SK-N-SH (cell line): ENCODE measurements at regions not wholly inside any gene's neighbourhood (a gene's known extent, or its start where the extent isn't known, plus 50 kb on each side); places are given as distances from the start of the nearest gene placed in this dataset.

Experiments
- ELF1 ChIP-seq: IDR thresholded peaks from 2 replicates; pipeline ENCODE4 v1.4.0; 2012
- EP300 ChIP-seq, 2 experiments: IDR thresholded peaks; 2 replicates each; pipeline versions ENCODE4 v1.4.0 to v1.6.1; 2012; ENCODE audit warnings: borderline replicate concordance in 1 of 2, low read depth in 1 of 2, low read length in 1 of 2
- EZH2phosphoT487 ChIP-seq: fragments of 200-600 bp; sonication (generic); IDR thresholded peaks from 2 replicates; pipeline ENCODE4 v1.6.1; 2017; ENCODE audit warnings: low read depth, mixed run types, mild to moderate bottlenecking, antibody characterized with exemption, moderate library complexity, borderline replicate concordance
- FOXJ3 ChIP-seq: sonication (generic); formaldehyde crosslinking; IDR thresholded peaks from 2 replicates; pipeline ENCODE4 v1.5.1; 2020; ENCODE audit warnings: mild to moderate bottlenecking, missing genetic modification reagents
- MAX ChIP-seq: IDR thresholded peaks from 2 replicates; pipeline ENCODE4 v1.4.0; 2012; ENCODE audit warnings: low read depth
- POLR2AphosphoS5 ChIP-seq: IDR thresholded peaks from 2 replicates; pipeline ENCODE4 v1.6.1; 2012; ENCODE audit warnings: low read depth, low read length
- RAD21 ChIP-seq: IDR thresholded peaks from 2 replicates; pipeline ENCODE4 v1.6.1; 2012; ENCODE audit warnings: mild to moderate bottlenecking, low read length
- RCOR1 ChIP-seq: fragments of 150-350 bp; IDR thresholded peaks from 2 replicates; pipeline ENCODE4 v1.6.1; 2017; ENCODE audit warnings: antibody characterized with exemption, low read length
- SIN3A ChIP-seq: IDR thresholded peaks from 2 replicates; pipeline ENCODE4 v1.6.1; 2012; ENCODE audit warnings: low read depth, mild to moderate bottlenecking, low read length, moderate library complexity, borderline replicate concordance
- SMC3 ChIP-seq: IDR thresholded peaks from 2 replicates; pipeline ENCODE4 v1.6.1; 2012; ENCODE audit warnings: low read depth, low read length, improper control_type of control experiment
- TF ChIP-seq, protein P1 (sequence below): fragments of 200-600 bp; sonication (generic); IDR thresholded peaks from 2 replicates; pipeline ENCODE4 v1.6.1; 2017; ENCODE audit warnings: antibody characterized with exemption, mild to moderate bottlenecking, moderate library complexity
- TF ChIP-seq, protein P2 (sequence below): IDR thresholded peaks from 2 replicates; pipeline ENCODE4 v1.6.1; 2012; ENCODE audit warnings: mild to moderate bottlenecking, low read depth, low read length, moderate library complexity

DNA sequence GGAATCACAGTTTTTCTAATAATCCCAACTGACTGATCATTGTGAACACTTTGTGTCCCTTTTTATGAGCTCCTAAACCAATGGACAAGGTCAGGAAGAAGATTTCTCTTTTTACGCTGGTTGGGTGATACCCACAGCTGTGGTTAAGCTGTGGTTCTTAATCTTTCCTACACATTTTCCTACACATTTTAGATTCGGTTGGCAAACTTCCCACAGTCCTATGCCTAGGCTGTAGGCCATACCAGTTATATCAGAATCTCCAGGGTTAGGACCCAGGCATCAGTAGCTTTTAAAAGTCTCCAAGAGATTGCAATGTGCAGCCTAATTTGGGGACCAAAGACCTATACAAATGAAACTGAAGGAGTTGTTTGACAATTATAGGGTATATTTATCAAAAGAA is 203.0 kb downstream of the SP3 start:
- TF ChIP-seq, protein P1, sequence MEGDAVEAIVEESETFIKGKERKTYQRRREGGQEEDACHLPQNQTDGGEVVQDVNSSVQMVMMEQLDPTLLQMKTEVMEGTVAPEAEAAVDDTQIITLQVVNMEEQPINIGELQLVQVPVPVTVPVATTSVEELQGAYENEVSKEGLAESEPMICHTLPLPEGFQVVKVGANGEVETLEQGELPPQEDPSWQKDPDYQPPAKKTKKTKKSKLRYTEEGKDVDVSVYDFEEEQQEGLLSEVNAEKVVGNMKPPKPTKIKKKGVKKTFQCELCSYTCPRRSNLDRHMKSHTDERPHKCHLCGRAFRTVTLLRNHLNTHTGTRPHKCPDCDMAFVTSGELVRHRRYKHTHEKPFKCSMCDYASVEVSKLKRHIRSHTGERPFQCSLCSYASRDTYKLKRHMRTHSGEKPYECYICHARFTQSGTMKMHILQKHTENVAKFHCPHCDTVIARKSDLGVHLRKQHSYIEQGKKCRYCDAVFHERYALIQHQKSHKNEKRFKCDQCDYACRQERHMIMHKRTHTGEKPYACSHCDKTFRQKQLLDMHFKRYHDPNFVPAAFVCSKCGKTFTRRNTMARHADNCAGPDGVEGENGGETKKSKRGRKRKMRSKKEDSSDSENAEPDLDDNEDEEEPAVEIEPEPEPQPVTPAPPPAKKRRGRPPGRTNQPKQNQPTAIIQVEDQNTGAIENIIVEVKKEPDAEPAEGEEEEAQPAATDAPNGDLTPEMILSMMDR = no peak
- TF ChIP-seq RCOR1 (no peak), ELF1 (no peak), FOXJ3 (CRISPR knock-in tag) (no peak), MAX (no peak), EP300 (IDR thresholded peaks at IDR 0.05; ENCODE audit: borderline replicate concordance in 1 of 2, low read depth in 1 of 2, low read length in 1 of 2) (no peak), POLR2AphosphoS5 (no peak), SIN3A (no peak), EZH2phosphoT487 (no peak), SMC3 (no peak), RAD21 (no peak)
- TF ChIP-seq, protein P2, sequence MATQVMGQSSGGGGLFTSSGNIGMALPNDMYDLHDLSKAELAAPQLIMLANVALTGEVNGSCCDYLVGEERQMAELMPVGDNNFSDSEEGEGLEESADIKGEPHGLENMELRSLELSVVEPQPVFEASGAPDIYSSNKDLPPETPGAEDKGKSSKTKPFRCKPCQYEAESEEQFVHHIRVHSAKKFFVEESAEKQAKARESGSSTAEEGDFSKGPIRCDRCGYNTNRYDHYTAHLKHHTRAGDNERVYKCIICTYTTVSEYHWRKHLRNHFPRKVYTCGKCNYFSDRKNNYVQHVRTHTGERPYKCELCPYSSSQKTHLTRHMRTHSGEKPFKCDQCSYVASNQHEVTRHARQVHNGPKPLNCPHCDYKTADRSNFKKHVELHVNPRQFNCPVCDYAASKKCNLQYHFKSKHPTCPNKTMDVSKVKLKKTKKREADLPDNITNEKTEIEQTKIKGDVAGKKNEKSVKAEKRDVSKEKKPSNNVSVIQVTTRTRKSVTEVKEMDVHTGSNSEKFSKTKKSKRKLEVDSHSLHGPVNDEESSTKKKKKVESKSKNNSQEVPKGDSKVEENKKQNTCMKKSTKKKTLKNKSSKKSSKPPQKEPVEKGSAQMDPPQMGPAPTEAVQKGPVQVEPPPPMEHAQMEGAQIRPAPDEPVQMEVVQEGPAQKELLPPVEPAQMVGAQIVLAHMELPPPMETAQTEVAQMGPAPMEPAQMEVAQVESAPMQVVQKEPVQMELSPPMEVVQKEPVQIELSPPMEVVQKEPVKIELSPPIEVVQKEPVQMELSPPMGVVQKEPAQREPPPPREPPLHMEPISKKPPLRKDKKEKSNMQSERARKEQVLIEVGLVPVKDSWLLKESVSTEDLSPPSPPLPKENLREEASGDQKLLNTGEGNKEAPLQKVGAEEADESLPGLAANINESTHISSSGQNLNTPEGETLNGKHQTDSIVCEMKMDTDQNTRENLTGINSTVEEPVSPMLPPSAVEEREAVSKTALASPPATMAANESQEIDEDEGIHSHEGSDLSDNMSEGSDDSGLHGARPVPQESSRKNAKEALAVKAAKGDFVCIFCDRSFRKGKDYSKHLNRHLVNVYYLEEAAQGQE = no peak
